H1 (cell line): ENCODE measurements at regions not wholly inside any gene's neighbourhood (a gene's known extent, or its start where the extent isn't known, plus 50 kb on each side); places are given as distances from the start of the nearest gene placed in this dataset.

Source experiments
- KDM4A ChIP-seq: IDR thresholded peaks from one replicate; pipeline ENCODE4 v1.7.1; 2012; ENCODE audit warnings: low read depth, mild to moderate bottlenecking, moderate library complexity, low read length, inconsistent platforms; ENCODE audit not compliant: severe bottlenecking
- KDM5A ChIP-seq: fragments of 200-600 bp; IDR thresholded peaks from 2 replicates; pipeline ENCODE4 v1.7.1; 2012; ENCODE audit warnings: mild to moderate bottlenecking, low read length, inconsistent platforms, mixed read lengths
- PHF8 ChIP-seq: fragments of 200-600 bp; sonication (generic); conservative IDR thresholded peaks from 2 replicates; pipeline ENCODE4 v1.7.1; 2012; ENCODE audit warnings: low read depth, mild to moderate bottlenecking, inconsistent platforms, low read length, moderate library complexity

- no peak for TF ChIP-seq PHF8
- no peak for TF ChIP-seq KDM4A
- no peak for TF ChIP-seq KDM5A
These were observed 213.9 kb upstream of the CNR1 start (continued) for GRCh38 chr6:88380083-88380482.
